Activated naive CD4-positive, alpha-beta T cell treated with anti-CD3 and anti-CD28 coated beads, Interleukin-2, amount 10 ng/mL, durations not matched to agents 7 days and 5 days (primary cell): ENCODE measurements at regions not wholly inside any gene's neighbourhood (a gene's known extent, or its start where the extent isn't known, plus 50 kb on each side); places are given as distances from the start of the nearest gene placed in this dataset.
A peak's percentile ranks its signal among the peaks of the same experiment; 100 is the strongest.

Source experiments
- CTCF ChIA-PET: fragments of 350-600 bp; sonication (Branson Sonifier 250); formaldehyde crosslinking; loops from one replicate; lab custom pipeline; 2021; ENCODE audit warnings: antibody characterized with exemption; lab: Charles Lee
- DNase-seq: peaks from one replicate; pipeline ENCODE4 v3.0.0-alpha.2; 2020
- H3K27ac Mint-ChIP-seq: one replicate; pipeline ENCODE4 v1.8.0; 2021; ENCODE audit warnings: mild to moderate bottlenecking, moderate library complexity, mixed read lengths
- H3K27me3 Mint-ChIP-seq: one replicate; pipeline ENCODE4 v1.8.0; 2021; ENCODE audit warnings: mild to moderate bottlenecking, mixed read lengths
- H3K36me3 Mint-ChIP-seq: one replicate; pipeline ENCODE4 v1.8.0; 2021; ENCODE audit warnings: mixed read lengths
- H3K4me1 Mint-ChIP-seq: one replicate; pipeline ENCODE4 v1.8.0; 2021; ENCODE audit warnings: mixed read lengths
- H3K4me3 Mint-ChIP-seq: one replicate; pipeline ENCODE4 v1.8.0; 2021; ENCODE audit warnings: mild to moderate bottlenecking, moderate library complexity, mixed read lengths
- H3K9me3 Mint-ChIP-seq: one replicate; pipeline ENCODE4 v1.8.0; 2021; ENCODE audit warnings: mixed read lengths

GRCh38 chr15:98164986-98165385 lies 204.5 kb downstream of the ARRDC4 start:
- no peaks in the 10 kb centered on the region for H3K9me3 Mint-ChIP-seq
- H3K4me1 Mint-ChIP-seq, result peaks cover 14% of the 10 kb centered on the region
- H3K36me3 Mint-ChIP-seq, result no peaks in the 10 kb centered on the region
- H3K27me3 Mint-ChIP-seq, result peaks cover 8% of the 10 kb centered on the region
- no peak overlapping the region for H3K27ac Mint-ChIP-seq
- CTCF ChIA-PET, result no interaction called here
- H3K4me3 Mint-ChIP-seq, result no peak overlapping the region
- DNase-seq, result no peak

GRCh38 chr15:98167722-98168268 lies 207.3 kb downstream of the ARRDC4 start:
- H3K4me1 Mint-ChIP-seq, result no peaks in the 10 kb centered on the region
- DNase-seq, result no peak
- peaks cover 15% of the 10 kb centered on the region for H3K27me3 Mint-ChIP-seq
- no peak overlapping the region for H3K27ac Mint-ChIP-seq
- no peaks in the 10 kb centered on the region for H3K9me3 Mint-ChIP-seq
- CTCF ChIA-PET, result interaction anchor here (0.6 to 2.8 kb wide), 2 partner anchors 10 to 13 kb away, joined by 3 to 8 read pairs; no protein-coding TSS in a partner anchor
- no peaks in the 10 kb centered on the region for H3K36me3 Mint-ChIP-seq
- no peak overlapping the region for H3K4me3 Mint-ChIP-seq

DNA sequence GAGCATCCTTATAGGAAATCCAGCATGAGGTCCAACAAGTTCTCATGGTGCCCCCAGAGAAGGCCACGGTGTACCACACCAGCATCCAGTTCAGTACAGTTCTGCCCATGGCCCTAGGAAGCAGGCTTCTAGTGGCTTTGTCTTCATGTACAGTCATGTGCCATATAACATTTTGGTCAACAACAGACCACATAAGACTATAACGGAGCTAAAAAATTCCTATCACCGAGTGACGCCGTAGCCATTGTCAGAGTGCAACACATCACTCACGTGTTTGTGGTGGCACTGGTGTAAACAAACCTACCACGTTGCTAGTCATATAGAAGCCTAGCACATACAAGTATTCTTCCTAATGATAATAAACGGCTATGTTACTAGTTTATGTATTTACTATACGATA lies 209.0 kb downstream of the ARRDC4 start:
- no peaks in the 10 kb centered on the region for H3K9me3 Mint-ChIP-seq
- H3K4me3 Mint-ChIP-seq, result no peak overlapping the region
- no peaks in the 10 kb centered on the region for H3K4me1 Mint-ChIP-seq
- H3K36me3 Mint-ChIP-seq, result no peaks in the 10 kb centered on the region
- no peak for DNase-seq
- no peak overlapping the region for H3K27ac Mint-ChIP-seq
- CTCF ChIA-PET, result no interaction called here
- peaks cover 23% of the 10 kb centered on the region for H3K27me3 Mint-ChIP-seq

GRCh38 chr15:98174286-98174685 lies 213.8 kb downstream of the ARRDC4 start:
- no peaks in the 10 kb centered on the region for H3K36me3 Mint-ChIP-seq
- CTCF ChIA-PET, result interaction anchor here (1.0 to 1.4 kb wide), 2 partner anchors 47 to 276 kb away, joined by 3 read pairs; no protein-coding TSS in a partner anchor
- H3K4me3 Mint-ChIP-seq, result no peak overlapping the region
- no peaks in the 10 kb centered on the region for H3K9me3 Mint-ChIP-seq
- peaks cover 34% of the 10 kb centered on the region for H3K27me3 Mint-ChIP-seq
- no peak for DNase-seq
- no peak overlapping the region for H3K27ac Mint-ChIP-seq
- peaks cover 2% of the 10 kb centered on the region for H3K4me1 Mint-ChIP-seq

DNA sequence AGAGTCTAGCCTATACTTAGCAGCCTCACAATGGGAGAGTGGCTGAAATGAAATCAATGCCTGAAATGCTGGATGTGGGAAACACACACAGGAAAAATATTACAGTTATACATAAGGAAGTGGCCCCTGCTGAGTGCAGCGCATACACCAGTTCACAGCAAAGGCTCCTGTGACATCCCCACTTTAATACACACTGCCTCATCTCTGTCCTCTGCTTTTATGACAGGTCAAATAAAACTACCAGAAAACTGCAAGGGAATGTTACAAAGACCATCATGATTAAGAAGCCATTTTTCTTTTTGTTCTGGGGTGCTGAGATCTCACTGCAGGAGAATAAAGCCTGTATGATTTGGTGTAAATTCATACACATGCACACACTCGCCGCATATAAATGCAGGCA lies 214.3 kb downstream of the ARRDC4 start:
- no peaks in the 10 kb centered on the region for H3K36me3 Mint-ChIP-seq
- peaks cover 2% of the 10 kb centered on the region for H3K4me1 Mint-ChIP-seq
- no peaks in the 10 kb centered on the region for H3K9me3 Mint-ChIP-seq
- no peak overlapping the region for H3K27ac Mint-ChIP-seq
- H3K4me3 Mint-ChIP-seq, result no peak overlapping the region
- peaks cover 37% of the 10 kb centered on the region for H3K27me3 Mint-ChIP-seq
- no peak for DNase-seq
- CTCF ChIA-PET, result interaction anchor here (0.9 kb wide), 1 partner anchor 32 kb away, joined by 3 read pairs; no protein-coding TSS in a partner anchor

GRCh38 chr15:98177966-98178592 lies 217.6 kb downstream of the ARRDC4 start:
- H3K36me3 Mint-ChIP-seq, result no peaks in the 10 kb centered on the region
- H3K27ac Mint-ChIP-seq, result no peak overlapping the region
- H3K4me1 Mint-ChIP-seq, result peaks cover 2% of the 10 kb centered on the region
- no peaks in the 10 kb centered on the region for H3K9me3 Mint-ChIP-seq
- peak; percentile 55 for DNase-seq
- no peak overlapping the region for H3K4me3 Mint-ChIP-seq
- CTCF ChIA-PET, result interaction anchor here (0.6 to 4.5 kb wide), 21 partner anchors 8 to 1759 kb away, joined by 3 to 56 read pairs (median 6); no protein-coding TSS in a partner anchor
- peaks cover 38% of the 10 kb centered on the region for H3K27me3 Mint-ChIP-seq

DNA sequence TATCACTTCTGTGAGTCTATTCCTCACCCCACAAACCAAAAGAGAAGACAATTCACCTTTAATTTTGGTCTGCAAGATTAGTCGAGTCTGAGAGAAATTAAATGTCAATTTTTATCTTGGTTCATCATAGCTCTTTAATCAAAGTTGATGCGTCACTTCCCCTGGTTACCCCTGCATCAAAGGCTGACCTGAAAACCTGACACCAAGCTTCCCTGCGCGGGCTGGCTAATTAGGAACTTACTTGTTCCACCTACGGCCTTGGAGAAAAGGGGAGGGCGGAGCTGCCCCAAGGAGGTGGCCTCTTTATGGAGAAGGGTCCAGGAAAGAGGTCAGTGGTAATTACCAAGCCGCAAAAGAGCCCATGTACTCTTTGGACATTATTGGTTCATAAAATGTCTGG lies 218.4 kb downstream of the ARRDC4 start:
- peaks cover 2% of the 10 kb centered on the region for H3K4me1 Mint-ChIP-seq
- no peak for DNase-seq
- no peaks in the 10 kb centered on the region for H3K36me3 Mint-ChIP-seq
- H3K27me3 Mint-ChIP-seq, result peaks cover 38% of the 10 kb centered on the region
- H3K4me3 Mint-ChIP-seq, result no peak overlapping the region
- CTCF ChIA-PET, result interaction anchor here (0.7 to 4.5 kb wide), 12 partner anchors 16 to 285 kb away, joined by 3 to 56 read pairs (median 10); no protein-coding TSS in a partner anchor
- no peaks in the 10 kb centered on the region for H3K9me3 Mint-ChIP-seq
- H3K27ac Mint-ChIP-seq, result no peak overlapping the region

GRCh38 chr15:98187549-98187948 lies 227.0 kb downstream of the ARRDC4 start:
- Mint-ChIP-seq H3K36me3 (no peaks in the 10 kb centered on the region), H3K4me1 (no peaks in the 10 kb centered on the region), H3K9me3 (peaks cover 2% of the 10 kb centered on the region), H3K27ac (no peak overlapping the region), H3K4me3 (no peak overlapping the region), H3K27me3 (no peaks in the 10 kb centered on the region)
- DNase-seq, result no peak
- CTCF ChIA-PET, result no interaction called here

- no peaks in the 10 kb centered on the region for H3K4me1 Mint-ChIP-seq
- CTCF ChIA-PET, result interaction anchor here (1.1 kb wide), 1 partner anchor 12 kb away, joined by 3 read pairs; no protein-coding TSS in a partner anchor
- H3K27me3 Mint-ChIP-seq, result no peaks in the 10 kb centered on the region
- H3K27ac Mint-ChIP-seq, result no peak overlapping the region
- H3K36me3 Mint-ChIP-seq, result no peaks in the 10 kb centered on the region
- H3K9me3 Mint-ChIP-seq, result peaks cover 2% of the 10 kb centered on the region
- no peak overlapping the region for H3K4me3 Mint-ChIP-seq
- DNase-seq, result no peak
These were observed 230.4 kb downstream of the ARRDC4 start for GRCh38 chr15:98190914-98191313.

GRCh38 chr15:98195796-98196195 lies 235.3 kb downstream of the ARRDC4 start:
- no peak overlapping the region for H3K4me3 Mint-ChIP-seq

DNA sequence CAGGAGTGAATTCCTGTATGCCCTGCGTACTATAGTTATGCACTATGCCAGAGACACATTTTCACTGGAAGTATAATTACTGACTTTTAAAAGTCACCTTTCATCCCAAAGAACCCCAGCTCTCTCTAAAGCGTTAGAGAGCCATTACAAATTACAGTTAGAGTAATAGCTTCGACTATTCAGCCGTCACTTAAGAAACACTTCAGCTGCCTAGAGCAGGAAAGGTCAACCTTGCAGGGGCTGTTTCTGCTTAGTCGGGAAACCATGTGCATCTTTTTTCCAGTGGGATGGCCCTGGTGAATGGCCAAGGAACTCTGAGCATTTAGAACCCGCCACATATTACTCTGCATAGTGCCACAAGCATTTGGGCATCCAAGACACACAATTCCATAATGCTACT lies 235.9 kb downstream of the ARRDC4 start:
- Mint-ChIP-seq H3K27ac (no peak overlapping the region), H3K27me3 (no peaks in the 10 kb centered on the region), H3K36me3 (no peaks in the 10 kb centered on the region), H3K9me3 (no peaks in the 10 kb centered on the region), H3K4me1 (no peaks in the 10 kb centered on the region), H3K4me3 (no peak overlapping the region)
- DNase-seq, result no peak
- CTCF ChIA-PET, result no interaction called here

More at GRCh38 chr15:98195796-98196195, 235.3 kb downstream of the ARRDC4 start:
- Mint-ChIP-seq H3K27ac (no peak overlapping the region), H3K36me3 (no peaks in the 10 kb centered on the region), H3K9me3 (no peaks in the 10 kb centered on the region), H3K4me1 (no peaks in the 10 kb centered on the region), H3K27me3 (no peaks in the 10 kb centered on the region)
- CTCF ChIA-PET, result no interaction called here
- DNase-seq, result no peak

GRCh38 chr15:98202256-98202655 lies 241.8 kb downstream of the ARRDC4 start:
- CTCF ChIA-PET, result no interaction called here
- Mint-ChIP-seq H3K36me3 (no peaks in the 10 kb centered on the region), H3K27me3 (peaks cover 5% of the 10 kb centered on the region), H3K4me1 (no peaks in the 10 kb centered on the region), H3K4me3 (no peak overlapping the region), H3K9me3 (no peaks in the 10 kb centered on the region), H3K27ac (no peak overlapping the region)
- no peak for DNase-seq

GRCh38 chr15:98203872-98204660 lies 243.6 kb downstream of the ARRDC4 start:
- H3K9me3 Mint-ChIP-seq, result no peaks in the 10 kb centered on the region
- no peaks in the 10 kb centered on the region for H3K4me1 Mint-ChIP-seq
- peaks cover 5% of the 10 kb centered on the region for H3K27me3 Mint-ChIP-seq
- CTCF ChIA-PET, result interaction anchor here (1.1 kb wide), 1 partner anchor 16 kb away, joined by 3 read pairs; no protein-coding TSS in a partner anchor
- H3K36me3 Mint-ChIP-seq, result no peaks in the 10 kb centered on the region
- no peak overlapping the region for H3K27ac Mint-ChIP-seq
- no peak overlapping the region for H3K4me3 Mint-ChIP-seq
- no peak for DNase-seq

- H3K4me3 Mint-ChIP-seq, result no peak overlapping the region
- CTCF ChIA-PET, result no interaction called here
- no peaks in the 10 kb centered on the region for H3K4me1 Mint-ChIP-seq
- DNase-seq, result no peak
- H3K27ac Mint-ChIP-seq, result no peak overlapping the region
- no peaks in the 10 kb centered on the region for H3K9me3 Mint-ChIP-seq
- no peaks in the 10 kb centered on the region for H3K36me3 Mint-ChIP-seq
- H3K27me3 Mint-ChIP-seq, result peaks cover 5% of the 10 kb centered on the region
These were observed 247.4 kb downstream of the ARRDC4 start for GRCh38 chr15:98207928-98208327.
